GM12875 (cell line): ENCODE measurements at regions not wholly inside any gene's neighbourhood (a gene's known extent, or its start where the extent isn't known, plus 50 kb on each side); places are given as distances from the start of the nearest gene placed in this dataset.

Experiments
- H3K4me3 ChIP-seq: one replicate; pipeline ENCODE4 v1.5.1; 2011; ENCODE audit warnings: low read depth, low read length, control low read depth
- TF ChIP-seq, protein P1 (sequence below): IDR thresholded peaks from 2 replicates; pipeline ENCODE4 v1.5.1; 2011; ENCODE audit warnings: low read depth, mild to moderate bottlenecking, control low read depth, inconsistent platforms, low read length, moderate library complexity, borderline replicate concordance; ENCODE audit not compliant: insufficient read depth

GRCh38 chr3:31176045-31176444 lies 281.6 kb upstream of the GADL1 start:
- TF ChIP-seq, protein P1, sequence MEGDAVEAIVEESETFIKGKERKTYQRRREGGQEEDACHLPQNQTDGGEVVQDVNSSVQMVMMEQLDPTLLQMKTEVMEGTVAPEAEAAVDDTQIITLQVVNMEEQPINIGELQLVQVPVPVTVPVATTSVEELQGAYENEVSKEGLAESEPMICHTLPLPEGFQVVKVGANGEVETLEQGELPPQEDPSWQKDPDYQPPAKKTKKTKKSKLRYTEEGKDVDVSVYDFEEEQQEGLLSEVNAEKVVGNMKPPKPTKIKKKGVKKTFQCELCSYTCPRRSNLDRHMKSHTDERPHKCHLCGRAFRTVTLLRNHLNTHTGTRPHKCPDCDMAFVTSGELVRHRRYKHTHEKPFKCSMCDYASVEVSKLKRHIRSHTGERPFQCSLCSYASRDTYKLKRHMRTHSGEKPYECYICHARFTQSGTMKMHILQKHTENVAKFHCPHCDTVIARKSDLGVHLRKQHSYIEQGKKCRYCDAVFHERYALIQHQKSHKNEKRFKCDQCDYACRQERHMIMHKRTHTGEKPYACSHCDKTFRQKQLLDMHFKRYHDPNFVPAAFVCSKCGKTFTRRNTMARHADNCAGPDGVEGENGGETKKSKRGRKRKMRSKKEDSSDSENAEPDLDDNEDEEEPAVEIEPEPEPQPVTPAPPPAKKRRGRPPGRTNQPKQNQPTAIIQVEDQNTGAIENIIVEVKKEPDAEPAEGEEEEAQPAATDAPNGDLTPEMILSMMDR = no peak

DNA sequence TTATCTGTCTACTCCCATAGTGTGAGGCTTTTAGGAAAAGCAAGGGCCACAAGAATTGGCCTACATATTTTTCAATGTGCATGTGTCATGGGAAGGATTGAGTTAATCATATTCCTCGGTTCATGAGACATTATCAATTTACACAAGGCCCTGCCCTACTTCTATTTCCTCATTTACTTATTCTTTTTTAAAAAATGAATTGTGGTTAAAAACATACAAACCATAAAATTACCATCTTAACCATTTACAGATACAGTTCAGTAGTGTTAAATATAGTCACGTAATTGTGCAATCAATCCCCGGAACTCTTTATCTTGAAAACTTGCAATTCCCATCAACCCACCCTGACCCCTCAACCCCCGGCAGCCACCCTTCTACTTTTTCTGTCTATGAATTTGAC lies 284.0 kb upstream of the GADL1 start:
- no peak overlapping the region for H3K4me3 ChIP-seq
- TF ChIP-seq, protein P1 = no peak

More at GRCh38 chr3:31176045-31176444, 281.6 kb upstream of the GADL1 start:
- no peak overlapping the region for H3K4me3 ChIP-seq

GRCh38 chr3:31179768-31180167 lies 285.3 kb upstream of the GADL1 start:
- TF ChIP-seq, protein P1 = no peak
- H3K4me3 ChIP-seq = no peak overlapping the region

DNA sequence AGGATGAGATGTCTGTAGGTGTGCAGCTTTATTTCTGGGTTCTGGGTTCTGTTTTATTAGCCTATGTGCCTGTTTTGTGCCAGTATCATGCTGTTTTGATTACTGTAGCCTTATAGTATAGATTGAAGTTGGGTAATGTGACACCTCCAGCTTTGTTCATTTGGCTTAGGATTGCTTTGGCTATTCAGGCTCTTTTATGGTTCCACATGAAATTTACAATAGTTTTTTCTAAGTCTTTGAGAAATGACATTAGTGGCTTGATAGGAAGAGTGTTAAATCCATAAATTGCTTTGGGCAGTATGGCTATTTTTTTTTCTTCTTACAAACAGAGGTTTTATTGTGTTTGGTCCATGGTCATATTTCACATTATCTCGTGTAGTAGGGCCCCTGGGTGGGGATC lies 285.8 kb upstream of the GADL1 start:
- TF ChIP-seq, protein P1 = no peak

DNA sequence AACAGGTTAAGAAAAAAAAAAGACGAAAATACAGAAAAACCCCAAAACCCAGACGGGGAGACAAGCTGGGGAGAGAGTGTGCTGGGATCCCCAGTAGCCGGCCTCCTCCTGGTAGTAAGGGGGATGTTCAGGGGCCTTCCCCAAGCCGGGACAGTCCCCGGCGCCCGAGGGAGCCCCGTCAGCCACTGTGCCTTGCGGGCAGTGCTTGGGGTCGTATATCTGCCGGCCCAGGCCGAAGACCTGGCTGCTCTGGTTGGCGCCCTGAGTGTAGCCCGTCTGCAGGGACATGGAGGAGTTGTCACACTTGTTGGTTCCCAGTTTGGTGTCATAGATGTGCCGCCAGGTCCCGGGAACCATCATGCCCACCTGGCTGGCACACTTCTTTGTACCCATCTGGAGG lies 287.2 kb upstream of the GADL1 start:
- H3K4me3 ChIP-seq = no peak overlapping the region
- TF ChIP-seq, protein P1 = no peak

More for the DNA sequence above, 285.8 kb upstream of the GADL1 start:
- no peak overlapping the region for H3K4me3 ChIP-seq

DNA sequence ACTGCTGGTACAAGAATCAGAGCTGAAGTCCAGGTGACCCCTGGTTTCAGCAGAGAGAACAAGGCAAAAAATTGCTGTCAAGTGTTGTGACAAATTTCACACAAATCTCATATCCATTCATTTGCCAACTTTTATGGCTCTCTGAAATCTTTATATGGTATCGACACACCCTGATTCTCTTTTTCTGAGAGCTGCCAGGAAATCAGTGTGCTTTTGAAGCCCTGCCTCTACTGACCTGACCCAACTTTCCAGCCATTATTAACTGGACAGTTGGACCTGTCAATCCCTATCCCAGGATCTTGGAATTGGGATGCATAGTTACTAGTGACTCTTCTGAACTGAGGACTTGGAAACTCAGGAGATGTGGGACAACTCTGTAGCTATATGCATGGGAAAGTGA lies 288.2 kb upstream of the GADL1 start:
- TF ChIP-seq, protein P1 = no peak
- H3K4me3 ChIP-seq = no peak overlapping the region

GRCh38 chr3:31184261-31185061 lies 290.0 kb upstream of the GADL1 start:
- TF ChIP-seq, protein P1 = no peak
- H3K4me3 ChIP-seq = no peak overlapping the region
